Neural progenitor cell (in vitro differentiated cells): ENCODE measurements at regions not wholly inside any gene's neighbourhood (a gene's known extent, or its start where the extent isn't known, plus 50 kb on each side); places are given as distances from the start of the nearest gene placed in this dataset.
"Not testable (repeated sequence)": the region's sequence is repeated elsewhere in the genome, so short reads cannot be mapped to it uniquely, and the experiment has no call there.

Experiments
- DNase-seq: peaks from one replicate; pipeline ENCODE4 v3.0.0-alpha.2; 2016; ENCODE audit warnings: low spot score
- H2AFZ ChIP-seq: fragments of 200-600 bp; sonication (generic); replicated peaks from 2 replicates; pipeline ENCODE4 v1.6.1; 2016; ENCODE audit warnings: antibody characterized with exemption
- H3F3A ChIP-seq: fragments of 200-600 bp; sonication (generic); 2 replicates; pipeline ENCODE4 v1.6.1; 2016; ENCODE audit warnings: antibody characterized with exemption, low read depth
- H3K27ac ChIP-seq: fragments of 200-600 bp; sonication (generic); 2 replicates; pipeline ENCODE4 v1.5.1; 2016; ENCODE audit warnings: mild to moderate bottlenecking
- H3K27me3 ChIP-seq: fragments of 200-600 bp; sonication (generic); 2 replicates; pipeline ENCODE4 v1.6.1; 2016; ENCODE audit warnings: mild to moderate bottlenecking, moderate library complexity
- H3K36me3 ChIP-seq: fragments of 200-600 bp; sonication (generic); 2 replicates; pipeline ENCODE4 v1.5.1; 2016
- H3K4me1 ChIP-seq: fragments of 200-600 bp; sonication (generic); 2 replicates; pipeline ENCODE4 v1.6.1; 2016; ENCODE audit warnings: mixed run types
- H3K4me2 ChIP-seq: fragments of 200-600 bp; sonication (generic); 2 replicates; pipeline ENCODE4 v1.6.1; 2016
- H3K4me3 ChIP-seq: fragments of 200-600 bp; sonication (generic); 2 replicates; pipeline ENCODE4 v1.5.1; 2016
- H3K79me2 ChIP-seq: fragments of 200-600 bp; sonication (generic); 2 replicates; pipeline ENCODE4 v1.6.1; 2016; ENCODE audit warnings: low read depth
- H3K9ac ChIP-seq: fragments of 200-600 bp; sonication (generic); 2 replicates; pipeline ENCODE4 v1.6.1; 2016
- H3K9me3 ChIP-seq: fragments of 200-600 bp; sonication (generic); 2 replicates; pipeline ENCODE4 v1.5.1; 2016; ENCODE audit warnings: low read depth
- H4K20me1 ChIP-seq: fragments of 200-600 bp; sonication (generic); 2 replicates; pipeline ENCODE4 v1.6.1; 2016; ENCODE audit warnings: low read depth
- H3K27ac Mint-ChIP-seq: 3 replicates; pipeline ENCODE4 v1.8.0; 2021; ENCODE audit warnings: mixed read lengths
- H3K27me3 Mint-ChIP-seq: 2 replicates; pipeline ENCODE4 v1.8.0; 2022; ENCODE audit warnings: low read depth, mild to moderate bottlenecking, inconsistent platforms, moderate library complexity, mixed read lengths; ENCODE audit not compliant: insufficient read depth
- H3K36me3 Mint-ChIP-seq: 3 replicates; pipeline ENCODE4 v1.8.0; 2021; ENCODE audit warnings: mixed read lengths
- H3K4me1 Mint-ChIP-seq: 3 replicates; pipeline ENCODE4 v1.8.0; 2021; ENCODE audit warnings: mixed read lengths
- H3K4me3 Mint-ChIP-seq: 3 replicates; pipeline ENCODE4 v1.8.0; 2021; ENCODE audit warnings: mild to moderate bottlenecking, moderate library complexity, mixed read lengths
- H3K9me3 Mint-ChIP-seq: 3 replicates; pipeline ENCODE4 v1.8.0; 2020; ENCODE audit warnings: mixed read lengths
- CTCF ChIP-seq: fragments of 200-600 bp; sonication (generic); IDR thresholded peaks from 2 replicates; pipeline ENCODE4 v1.5.1; 2017; ENCODE audit warnings: antibody characterized with exemption, mild to moderate bottlenecking
- EZH2 ChIP-seq: fragments of 200-600 bp; sonication (generic); IDR thresholded peaks from 2 replicates; pipeline ENCODE4 v1.6.1; 2017; ENCODE audit warnings: antibody characterized with exemption, mild to moderate bottlenecking, moderate library complexity
- EZH2phosphoT487 ChIP-seq: fragments of 200-600 bp; sonication (generic); IDR thresholded peaks from 2 replicates; pipeline ENCODE4 v1.6.1; 2017; ENCODE audit warnings: antibody characterized with exemption

GRCh38 chr11:36738292-36738861 lies 140.3 kb upstream of the RAG2 start:
- H3K9me3 Mint-ChIP-seq = no peaks in the 10 kb centered on the region
- Histone ChIP-seq H2AFZ (no peak overlapping the region), H3K9me3 (no peaks in the 10 kb centered on the region), H3K36me3 (no peaks in the 10 kb centered on the region), H3K27me3 (no peaks in the 10 kb centered on the region), H3K79me2 (no peaks in the 10 kb centered on the region), H4K20me1 (no peaks in the 10 kb centered on the region), H3K9ac (no peak overlapping the region), H3K4me3 (no peak overlapping the region), H3K4me1 (no peaks in the 10 kb centered on the region), H3K4me2 (no peak overlapping the region), H3K27ac (no peak overlapping the region), H3F3A (no peaks in the 10 kb centered on the region)
- TF ChIP-seq CTCF = no peak
- DNase-seq = no peak
- no peaks in the 10 kb centered on the region for H3K36me3 Mint-ChIP-seq
- H3K4me1 Mint-ChIP-seq = no peaks in the 10 kb centered on the region
- no peak overlapping the region for H3K4me3 Mint-ChIP-seq
- no peaks in the 10 kb centered on the region for H3K27me3 Mint-ChIP-seq
- no peak overlapping the region for H3K27ac Mint-ChIP-seq

DNA sequence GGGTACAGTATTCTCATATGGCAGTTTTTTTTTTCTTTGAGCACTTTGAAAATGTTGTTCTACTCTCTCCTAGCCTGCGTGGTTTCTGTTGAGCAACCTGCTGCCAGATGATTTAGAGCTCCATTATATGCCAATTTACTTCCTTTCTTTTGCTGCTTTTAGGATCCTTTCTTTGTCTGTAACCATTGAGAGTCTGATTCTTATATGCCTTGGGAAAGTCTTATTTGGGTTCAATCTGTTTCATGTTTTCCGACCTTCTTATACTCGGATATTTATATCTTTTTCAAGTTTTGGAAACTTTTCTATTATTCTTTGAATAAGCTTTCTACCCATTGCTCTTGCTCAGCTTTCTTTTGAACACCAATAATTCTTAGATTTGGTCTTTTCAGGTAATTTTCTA lies 138.1 kb upstream of the RAG2 start:
- no peak overlapping the region for H3K27ac ChIP-seq
- H4K20me1 ChIP-seq = no peaks in the 10 kb centered on the region
- no peaks in the 10 kb centered on the region for H3K79me2 ChIP-seq
- H3F3A ChIP-seq = no peaks in the 10 kb centered on the region
- H3K36me3 ChIP-seq = no peaks in the 10 kb centered on the region
- no peaks in the 10 kb centered on the region for H3K9me3 ChIP-seq
- no peaks in the 10 kb centered on the region for H3K27me3 ChIP-seq
- Mint-ChIP-seq H3K36me3 (no peaks in the 10 kb centered on the region), H3K9me3 (no peaks in the 10 kb centered on the region), H3K27me3 (no peaks in the 10 kb centered on the region), H3K27ac (no peak overlapping the region), H3K4me3 (no peak overlapping the region), H3K4me1 (no peaks in the 10 kb centered on the region)
- no peak overlapping the region for H3K4me2 ChIP-seq
- H3K4me1 ChIP-seq = no peaks in the 10 kb centered on the region
- no peak overlapping the region for H2AFZ ChIP-seq
- DNase-seq = no peak
- no peak overlapping the region for H3K9ac ChIP-seq
- no peak overlapping the region for H3K4me3 ChIP-seq
- TF ChIP-seq EZH2 (no peak), CTCF (no peak), EZH2phosphoT487 (no peak)

DNA sequence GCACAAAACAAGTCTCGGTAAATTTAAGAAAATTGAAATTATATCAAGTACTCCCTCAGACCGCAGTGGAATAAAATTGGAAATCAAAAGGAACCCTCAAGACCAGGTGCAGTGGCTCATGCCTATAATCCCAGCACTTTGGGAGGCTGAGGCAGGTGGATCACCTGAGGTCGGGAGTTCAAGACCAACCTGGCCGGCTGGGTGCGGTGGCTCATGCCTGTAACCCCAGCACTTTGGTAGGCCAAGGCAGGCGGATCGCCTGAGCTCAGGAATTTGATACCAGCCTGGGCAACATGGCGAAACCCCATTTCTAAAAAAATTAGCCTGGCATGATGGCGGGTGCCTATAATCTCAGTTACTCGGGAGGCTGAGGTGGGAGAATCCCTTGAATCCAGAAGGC lies 135.7 kb upstream of the RAG2 start:
- not testable (repeated sequence) for H3K9me3 Mint-ChIP-seq, H3K4me3 Mint-ChIP-seq, H3K4me1 ChIP-seq, H3K36me3 Mint-ChIP-seq, DNase-seq, H3F3A ChIP-seq, H3K4me1 Mint-ChIP-seq, H3K27ac Mint-ChIP-seq, H4K20me1 ChIP-seq, H3K4me2 ChIP-seq, H3K27me3 Mint-ChIP-seq, H3K27me3 ChIP-seq, H3K27ac ChIP-seq, H3K4me3 ChIP-seq, H3K36me3 ChIP-seq, H3K9me3 ChIP-seq, H3K9ac ChIP-seq, H3K79me2 ChIP-seq, H2AFZ ChIP-seq

DNA sequence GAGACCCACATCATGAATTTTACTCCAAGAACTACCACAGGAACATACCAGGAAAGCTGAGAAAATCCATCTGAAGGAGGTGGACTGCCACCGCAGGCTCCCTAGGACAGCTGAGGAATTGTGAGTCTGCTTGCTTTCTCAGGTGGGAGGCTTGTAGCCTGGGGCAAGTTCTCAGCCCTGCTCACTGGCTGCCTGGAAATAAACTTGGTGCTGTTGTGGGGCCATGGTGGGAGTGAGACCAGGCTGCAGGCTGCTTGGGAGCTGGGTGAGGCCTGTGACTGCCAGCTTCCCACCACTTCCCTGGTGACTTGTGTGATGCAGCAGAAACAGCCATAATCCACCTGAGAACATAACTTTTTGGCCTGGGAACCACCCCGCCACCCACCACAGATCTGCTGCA lies 132.7 kb upstream of the RAG2 start:
- Mint-ChIP-seq H3K9me3 (no peaks in the 10 kb centered on the region), H3K27ac (no peak overlapping the region), H3K36me3 (no peaks in the 10 kb centered on the region), H3K4me1 (no peaks in the 10 kb centered on the region), H3K4me3 (no peak overlapping the region), H3K27me3 (peaks cover 2% of the 10 kb centered on the region)
- H3K79me2 ChIP-seq = no peaks in the 10 kb centered on the region
- H3F3A ChIP-seq = no peaks in the 10 kb centered on the region
- H3K4me1 ChIP-seq = no peaks in the 10 kb centered on the region
- no peaks in the 10 kb centered on the region for H3K9me3 ChIP-seq
- no peak for DNase-seq
- no peak overlapping the region for H2AFZ ChIP-seq
- H3K4me2 ChIP-seq = no peak overlapping the region
- H3K36me3 ChIP-seq = no peaks in the 10 kb centered on the region
- H4K20me1 ChIP-seq = no peaks in the 10 kb centered on the region
- no peak overlapping the region for H3K9ac ChIP-seq
- TF ChIP-seq EZH2 (no peak), EZH2phosphoT487 (no peak), CTCF (no peak)
- no peak overlapping the region for H3K27ac ChIP-seq
- H3K27me3 ChIP-seq = no peaks in the 10 kb centered on the region
- H3K4me3 ChIP-seq = no peak overlapping the region
